H9 (cell line): ENCODE measurements at regions not wholly inside any gene's neighbourhood (a gene's known extent, or its start where the extent isn't known, plus 50 kb on each side); places are given as distances from the start of the nearest gene placed in this dataset.

ENCODE experiments used
- DNase-seq: peaks from one replicate; pipeline ENCODE4 v3.0.0-alpha.2; 2017
- H2AFZ ChIP-seq: one replicate; pipeline ENCODE4 v1.6.1; 2013; ENCODE audit warnings: mild to moderate bottlenecking, low read length, control low read depth, moderate library complexity
- H2AK5ac ChIP-seq: 2 replicates; pipeline ENCODE4 v1.6.1; 2013; ENCODE audit warnings: low read length, control low read depth, mixed read lengths; ENCODE audit not compliant: insufficient read length
- H2BK120ac ChIP-seq: one replicate; pipeline ENCODE4 v1.6.1; 2013; ENCODE audit warnings: low read depth, mild to moderate bottlenecking, low read length, control low read depth, inconsistent platforms; ENCODE audit not compliant: poor library complexity, severe bottlenecking
- H2BK12ac ChIP-seq: 2 replicates; pipeline ENCODE4 v1.6.1; 2013; ENCODE audit warnings: low read length, control low read depth, mixed read lengths, low read depth; ENCODE audit not compliant: insufficient read length
- H2BK15ac ChIP-seq: 2 replicates; pipeline ENCODE4 v1.6.1; 2013; ENCODE audit warnings: low read depth, low read length, control low read depth
- H2BK20ac ChIP-seq: one replicate; pipeline ENCODE4 v1.6.1; 2013; ENCODE audit warnings: low read depth, mild to moderate bottlenecking, low read length, control low read depth, inconsistent platforms; ENCODE audit not compliant: poor library complexity, severe bottlenecking
- H2BK5ac ChIP-seq: 2 replicates; pipeline ENCODE4 v1.6.1; 2013; ENCODE audit warnings: low read length, control low read depth, mixed read lengths; ENCODE audit not compliant: insufficient read length
- H3K14ac ChIP-seq: 2 replicates; pipeline ENCODE4 v1.6.1; 2013; ENCODE audit warnings: low read length, control low read depth; ENCODE audit not compliant: insufficient read depth
- H3K18ac ChIP-seq: 2 replicates; pipeline ENCODE4 v1.6.1; 2013; ENCODE audit warnings: low read depth, mild to moderate bottlenecking, mixed read lengths, low read length, control low read depth; ENCODE audit not compliant: insufficient read length
- H3K23ac ChIP-seq: 2 replicates; pipeline ENCODE4 v1.6.1; 2013; ENCODE audit warnings: low read length, control low read depth, mixed read lengths, low read depth; ENCODE audit not compliant: insufficient read length
- H3K23me2 ChIP-seq: 2 replicates; pipeline ENCODE4 v1.6.1; 2013; ENCODE audit warnings: low read depth, mild to moderate bottlenecking, mixed read lengths, low read length, control low read depth; ENCODE audit not compliant: insufficient read length, poor library complexity, severe bottlenecking
- H3K27ac ChIP-seq: 2 replicates; pipeline ENCODE4 v1.5.1; 2013; ENCODE audit warnings: low read length, control low read depth, mixed read lengths, low read depth; ENCODE audit not compliant: insufficient read length
- H3K27me3 ChIP-seq: 2 replicates; pipeline ENCODE4 v1.6.1; 2013; ENCODE audit warnings: low read length, control low read depth, inconsistent platforms; ENCODE audit not compliant: insufficient read depth
- H3K4ac ChIP-seq: 2 replicates; pipeline ENCODE4 v1.6.1; 2013; ENCODE audit warnings: low read depth, mild to moderate bottlenecking, control low read depth, inconsistent platforms, low read length, moderate library complexity
- H3K4me1 ChIP-seq: 2 replicates; pipeline ENCODE4 v1.6.1; 2013; ENCODE audit warnings: low read length, control low read depth, inconsistent platforms; ENCODE audit not compliant: insufficient read depth
- H3K4me2 ChIP-seq: 2 replicates; pipeline ENCODE4 v1.6.1; 2013; ENCODE audit warnings: low read length, control low read depth, mixed read lengths; ENCODE audit not compliant: insufficient read length, insufficient read depth
- H3K56ac ChIP-seq: 2 replicates; pipeline ENCODE4 v1.6.1; 2013; ENCODE audit warnings: low read depth, mild to moderate bottlenecking, mixed read lengths, low read length, control low read depth; ENCODE audit not compliant: insufficient read length
- H3K79me1 ChIP-seq: 2 replicates; pipeline ENCODE4 v1.6.1; 2013; ENCODE audit warnings: low read depth, mild to moderate bottlenecking, moderate library complexity, low read length, control low read depth, inconsistent platforms; ENCODE audit not compliant: insufficient read depth, poor library complexity, severe bottlenecking
- H3K79me2 ChIP-seq: 2 replicates; pipeline ENCODE4 v1.6.1; 2013; ENCODE audit warnings: low read length, control low read depth, inconsistent platforms; ENCODE audit not compliant: insufficient read depth
- H3K9ac ChIP-seq: 2 replicates; pipeline ENCODE4 v1.6.1; 2013; ENCODE audit warnings: low read length, control low read depth, mixed read lengths; ENCODE audit not compliant: insufficient read length; ENCODE audit errors: extremely low read depth
- H3K9me3 ChIP-seq: one replicate; pipeline ENCODE4 v1.6.1; 2013; ENCODE audit warnings: low read depth, low read length, inconsistent platforms; ENCODE audit not compliant: control insufficient read depth
- H3T11ph ChIP-seq: one replicate; pipeline ENCODE4 v1.6.1; 2013; ENCODE audit warnings: mild to moderate bottlenecking, low read length, control low read depth, inconsistent platforms
- H4K20me1 ChIP-seq: one replicate; pipeline ENCODE4 v1.6.1; 2013; ENCODE audit not compliant: control insufficient read depth, insufficient read length, insufficient read depth
- H4K5ac ChIP-seq: 2 replicates; pipeline ENCODE4 v1.6.1; 2013; ENCODE audit warnings: low read depth, mild to moderate bottlenecking, mixed read lengths, low read length, control low read depth; ENCODE audit not compliant: insufficient read length
- H4K8ac ChIP-seq: replicated peaks from 2 replicates; pipeline ENCODE4 v1.6.1; 2013; ENCODE audit warnings: low read length, control low read depth, mixed read lengths, low read depth; ENCODE audit not compliant: insufficient read length
- H4K91ac ChIP-seq: 2 replicates; pipeline ENCODE4 v1.6.1; 2013; ENCODE audit warnings: low read depth, mild to moderate bottlenecking, moderate library complexity, mixed read lengths, low read length, control low read depth; ENCODE audit not compliant: insufficient read length
- H3K27ac Mint-ChIP-seq, 3 experiments: 2 replicates in 2 of 3; 3 replicates in 1 of 3; pipeline ENCODE4 v1.8.0; 2020 to 2021; ENCODE audit warnings: mixed read lengths in 3 of 3, mild to moderate bottlenecking in 1 of 3, moderate library complexity in 1 of 3
- H3K27me3 Mint-ChIP-seq: 2 replicates; pipeline ENCODE4 v1.8.0; 2021; ENCODE audit warnings: low read depth, mild to moderate bottlenecking, moderate library complexity, mixed read lengths
- H3K36me3 Mint-ChIP-seq, 3 experiments: 2 replicates in 2 of 3; 3 replicates in 1 of 3; pipeline ENCODE4 v1.8.0; 2020 to 2021; ENCODE audit warnings: low read depth in 3 of 3, mixed read lengths in 3 of 3; ENCODE audit not compliant: insufficient read depth in 1 of 3
- H3K4me1 Mint-ChIP-seq, 2 experiments: 2 replicates each; pipeline ENCODE4 v1.8.0; 2020; ENCODE audit warnings: mixed read lengths in 2 of 2
- H3K4me3 Mint-ChIP-seq, 2 experiments: 2 replicates in 1 of 2; 3 replicates in 1 of 2; pipeline ENCODE4 v1.8.0; 2020 to 2021; ENCODE audit warnings: mild to moderate bottlenecking in 2 of 2, mixed read lengths in 2 of 2, moderate library complexity in 1 of 2
- H3K9me3 Mint-ChIP-seq, 2 experiments: 2 replicates in 1 of 2; 3 replicates in 1 of 2; pipeline ENCODE4 v1.8.0; 2020; ENCODE audit warnings: mild to moderate bottlenecking in 2 of 2, mixed read lengths in 2 of 2, moderate library complexity in 1 of 2
- WGBS: extraction: QIAGEN DNeasy Blood & Tissue Kit; methylation state at CpG from one replicate; pipeline ENCODE4 v1.1.7; 2013; ENCODE audit warnings: missing lambda C conversion rate, low lambda C conversion rate, mixed read lengths; ENCODE audit not compliant: insufficient read length; ENCODE audit errors: extremely low coverage; 5-methylcytosine and 5-hydroxymethylcytosine counted together
- microRNA-seq: library from miRNA; unstranded; fragments of <30 nt; microRNA quantifications from one replicate; pipeline ENCODE4, GENCODE V29; 2020; ENCODE audit warnings: borderline microRNAs expressed
- TF ChIP-seq, protein P1 (sequence below): fragments of 200-600 bp; sonication (generic); conservative IDR thresholded peaks from 3 replicates; pipeline ENCODE4 v1.8.0; 2021; ENCODE audit warnings: antibody characterized with exemption, mild to moderate bottlenecking

GRCh38 chr7:29754874-29755490 lies 51.3 kb upstream of the WIPF3 start:
- Histone ChIP-seq H3K4ac (no peak overlapping the region), H3K79me1 (no peaks in the 10 kb centered on the region), H3K4me2 (no peak overlapping the region), H3K9me3 (no peaks in the 10 kb centered on the region), H3K27me3 (no peaks in the 10 kb centered on the region), H4K20me1 (no peaks in the 10 kb centered on the region), H3K79me2 (no peaks in the 10 kb centered on the region), H3K14ac (no peak overlapping the region), H3T11ph (no peak overlapping the region), H3K27ac (no peak overlapping the region), H4K8ac (no peak overlapping the region), H3K4me1 (no peaks in the 10 kb centered on the region; the same call in 1 of the 2 replicates), H3K9ac (no peak overlapping the region), H2BK15ac (no peak overlapping the region), H3K56ac (no peak overlapping the region), H2BK5ac (no peak overlapping the region), H4K91ac (no peak overlapping the region), H3K18ac (no peak overlapping the region), H2AK5ac (no peak overlapping the region), H3K23me2 (no peaks in the 10 kb centered on the region), H2AFZ (no peak overlapping the region), H2BK20ac (no peak overlapping the region), H3K23ac (no peak overlapping the region), H4K5ac (no peak overlapping the region), H2BK12ac (no peak overlapping the region), H2BK120ac (no peak overlapping the region)
- Mint-ChIP-seq H3K27ac (no peak overlapping the region; a peak in 1 of 7 replicates), H3K36me3 (no peaks in the 10 kb centered on the region), H3K4me1 (peaks cover 0 to 3% of the 10 kb centered on the region in 2 experiments; a peak in 1 of 4 replicates), H3K27me3 (no peaks in the 10 kb centered on the region), H3K4me3 (no peak overlapping the region), H3K9me3 (no peaks in the 10 kb centered on the region)
- no CpG with 5 or more reads among the region's 6 CpGs for WGBS
- no peak for DNase-seq
- TF ChIP-seq, protein P1, sequence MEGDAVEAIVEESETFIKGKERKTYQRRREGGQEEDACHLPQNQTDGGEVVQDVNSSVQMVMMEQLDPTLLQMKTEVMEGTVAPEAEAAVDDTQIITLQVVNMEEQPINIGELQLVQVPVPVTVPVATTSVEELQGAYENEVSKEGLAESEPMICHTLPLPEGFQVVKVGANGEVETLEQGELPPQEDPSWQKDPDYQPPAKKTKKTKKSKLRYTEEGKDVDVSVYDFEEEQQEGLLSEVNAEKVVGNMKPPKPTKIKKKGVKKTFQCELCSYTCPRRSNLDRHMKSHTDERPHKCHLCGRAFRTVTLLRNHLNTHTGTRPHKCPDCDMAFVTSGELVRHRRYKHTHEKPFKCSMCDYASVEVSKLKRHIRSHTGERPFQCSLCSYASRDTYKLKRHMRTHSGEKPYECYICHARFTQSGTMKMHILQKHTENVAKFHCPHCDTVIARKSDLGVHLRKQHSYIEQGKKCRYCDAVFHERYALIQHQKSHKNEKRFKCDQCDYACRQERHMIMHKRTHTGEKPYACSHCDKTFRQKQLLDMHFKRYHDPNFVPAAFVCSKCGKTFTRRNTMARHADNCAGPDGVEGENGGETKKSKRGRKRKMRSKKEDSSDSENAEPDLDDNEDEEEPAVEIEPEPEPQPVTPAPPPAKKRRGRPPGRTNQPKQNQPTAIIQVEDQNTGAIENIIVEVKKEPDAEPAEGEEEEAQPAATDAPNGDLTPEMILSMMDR: no peak

Small RNA genes lying in the stretch of these regions (microRNA-seq; reads per million reads assigned to microRNA genes)
- 1.6 reads per million, percentile 15 among the genes with 10 or more reads in this experiment for gene MIR550A3
